Epidermal melanocyte (primary cell): ENCODE measurements at regions not wholly inside any gene's neighbourhood (a gene's known extent, or its start where the extent isn't known, plus 50 kb on each side); places are given as distances from the start of the nearest gene placed in this dataset.

ENCODE experiments used
- DNase-seq: peaks from one replicate; pipeline ENCODE4 v3.0.0; 2011; ENCODE audit warnings: low spot score; ENCODE audit not compliant: insufficient read length

DNA sequence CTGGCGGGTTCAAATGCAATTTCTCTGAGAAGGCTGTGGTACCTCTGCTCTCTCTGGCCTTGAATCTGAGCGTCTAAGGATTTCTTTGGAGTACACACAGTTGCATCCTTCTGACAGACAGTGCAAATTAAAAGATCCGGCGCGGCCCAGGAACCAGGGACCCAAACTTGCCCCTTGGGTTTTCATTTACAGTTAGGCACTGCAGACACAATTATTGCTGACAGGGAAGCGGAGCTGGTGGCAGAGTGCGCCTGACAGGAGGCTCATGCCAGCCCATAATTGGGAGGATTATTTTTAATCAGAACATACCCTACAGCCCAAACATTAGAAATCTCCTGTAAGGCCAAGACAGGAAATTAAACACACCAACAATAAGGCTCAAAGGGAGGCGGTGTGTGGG lies 1023.4 kb upstream of the RBFOX1 start:
- no peak for DNase-seq

- no peak for DNase-seq
Measured at GRCh38 chr16:6308176-6308575, 1024.5 kb upstream of the RBFOX1 start.

GRCh38 chr16:6300523-6300922 lies 1032.1 kb upstream of the RBFOX1 start:
- no peak for DNase-seq

DNA sequence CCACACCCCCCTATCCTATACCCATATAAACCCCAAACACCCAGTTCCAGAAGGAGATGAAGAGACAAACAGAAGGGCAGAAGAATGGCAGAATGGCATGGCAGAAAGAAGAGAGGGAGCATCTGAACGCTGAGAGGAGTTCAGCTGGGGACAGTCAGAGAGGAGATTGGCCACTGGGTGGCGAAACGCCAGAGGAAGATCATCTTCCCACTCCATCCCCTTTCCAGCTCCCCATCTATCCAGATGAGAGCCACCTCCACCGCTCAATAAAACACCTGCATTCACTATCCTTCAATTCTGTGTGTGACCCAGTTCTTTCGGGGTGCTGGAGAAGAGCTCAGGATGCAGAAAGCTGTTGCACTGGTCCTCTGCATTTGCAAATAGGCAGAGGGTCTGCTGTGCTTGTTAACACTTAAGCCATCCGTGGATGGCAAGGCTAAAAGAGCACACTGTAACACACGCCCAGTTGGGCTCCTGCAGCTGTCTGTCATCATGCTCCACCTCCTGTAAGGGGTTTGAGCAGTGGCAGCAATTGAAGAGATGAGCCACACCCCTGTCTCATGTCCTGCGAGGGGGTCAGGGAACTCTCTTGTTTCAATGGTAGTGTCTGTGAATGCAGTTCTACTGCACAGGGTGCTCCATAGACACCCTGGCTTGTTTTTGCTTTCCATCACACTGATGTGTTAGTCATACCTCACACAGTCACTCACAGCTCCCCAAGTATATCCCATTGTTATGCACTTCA lies 1034.8 kb upstream of the RBFOX1 start:
- no peak for DNase-seq

- no peak for DNase-seq
Measured at GRCh38 chr16:6286176-6286575, 1046.5 kb upstream of the RBFOX1 start.

GRCh38 chr16:6284731-6285130 lies 1047.9 kb upstream of the RBFOX1 start:
- DNase-seq, result no peak

DNA sequence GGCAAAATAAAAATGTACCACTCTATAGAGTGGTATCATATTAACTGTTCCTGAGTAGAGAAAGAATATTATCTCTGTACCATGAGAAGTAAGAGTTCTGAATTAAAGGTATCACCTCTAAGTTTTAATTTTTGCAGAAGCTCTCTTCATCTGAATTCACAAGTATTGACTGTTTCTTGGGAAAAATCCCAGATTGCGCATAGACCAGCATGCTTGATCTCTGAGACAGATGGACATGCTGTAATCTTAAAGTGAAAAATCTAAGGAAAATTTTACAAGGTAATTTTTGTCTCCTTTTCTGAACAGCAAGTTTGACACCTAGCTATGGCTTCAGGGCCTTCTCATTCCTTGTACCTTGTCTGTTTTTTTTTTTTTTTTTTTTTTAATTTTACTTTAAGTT lies 1050.7 kb upstream of the RBFOX1 start:
- DNase-seq, result no peak

DNA sequence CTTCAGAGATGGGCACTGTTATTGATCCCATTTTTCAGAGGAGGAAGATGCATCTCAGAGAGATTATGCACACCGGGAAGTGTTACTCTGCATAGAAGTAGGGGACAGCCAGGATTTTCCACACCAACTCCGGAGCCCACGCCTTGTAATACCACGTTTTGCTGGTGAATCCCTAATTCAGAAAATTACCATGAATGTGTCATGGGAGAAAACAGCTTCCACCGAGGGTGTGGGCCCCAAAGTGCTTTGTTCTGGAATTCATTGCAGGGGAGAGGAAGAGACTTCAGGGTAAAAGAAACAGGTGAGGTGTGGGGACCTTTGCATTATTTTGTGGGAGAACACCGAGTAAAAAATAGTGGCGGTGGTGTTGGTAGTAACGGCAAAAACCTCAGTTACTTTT lies 1051.4 kb upstream of the RBFOX1 start:
- DNase-seq, result no peak

GRCh38 chr16:6280055-6280454 lies 1052.6 kb upstream of the RBFOX1 start:
- no peak for DNase-seq

DNA sequence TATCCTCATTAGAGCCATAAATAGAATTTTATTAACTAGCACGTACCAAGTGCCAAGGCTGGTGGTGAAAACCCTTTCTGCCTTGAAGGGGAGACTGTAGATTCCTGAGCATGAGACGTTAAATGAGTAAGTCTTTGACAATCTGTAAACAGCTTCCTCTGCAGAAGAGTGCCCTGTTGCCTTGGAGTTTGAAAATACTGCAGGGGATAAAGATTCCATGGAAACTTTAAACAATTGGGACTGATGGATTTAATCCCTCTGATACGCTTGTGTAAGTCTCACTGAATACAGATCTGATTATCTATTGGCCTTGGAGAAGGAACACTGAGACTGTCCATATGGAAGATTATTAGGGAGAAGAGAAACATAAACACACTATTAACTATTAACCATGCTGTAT lies 1053.4 kb upstream of the RBFOX1 start:
- no peak for DNase-seq

DNA sequence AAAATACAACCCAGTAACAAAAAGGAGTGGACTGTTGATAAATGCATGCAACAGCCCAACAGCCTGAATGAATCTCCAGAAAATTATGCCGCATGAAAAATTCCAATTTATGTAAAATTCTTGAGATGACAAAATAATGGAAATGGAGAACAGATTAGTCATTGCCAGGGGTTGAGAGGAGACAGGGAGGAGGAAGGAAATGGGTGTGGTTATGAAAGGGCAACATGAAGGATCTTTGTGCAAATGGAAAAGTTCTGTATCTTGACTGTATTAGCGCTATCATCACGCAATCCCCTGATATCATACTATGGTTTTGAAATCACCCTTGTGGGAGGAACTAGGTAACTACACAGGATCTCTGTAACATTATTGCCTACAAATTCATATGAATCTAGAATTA lies 1058.3 kb upstream of the RBFOX1 start:
- DNase-seq, result no peak

- no peak for DNase-seq
Measured at GRCh38 chr16:6267682-6268081, 1065.0 kb upstream of the RBFOX1 start.

- DNase-seq, result no peak
Measured at GRCh38 chr16:6266703-6267102, 1065.9 kb upstream of the RBFOX1 start.

- DNase-seq, result no peak
Measured at GRCh38 chr16:6265968-6266367, 1066.7 kb upstream of the RBFOX1 start.

- no peak for DNase-seq
Measured at GRCh38 chr16:6258056-6258455, 1074.6 kb upstream of the RBFOX1 start.

GRCh38 chr16:6252541-6252940 lies 1080.1 kb upstream of the RBFOX1 start:
- no peak for DNase-seq

DNA sequence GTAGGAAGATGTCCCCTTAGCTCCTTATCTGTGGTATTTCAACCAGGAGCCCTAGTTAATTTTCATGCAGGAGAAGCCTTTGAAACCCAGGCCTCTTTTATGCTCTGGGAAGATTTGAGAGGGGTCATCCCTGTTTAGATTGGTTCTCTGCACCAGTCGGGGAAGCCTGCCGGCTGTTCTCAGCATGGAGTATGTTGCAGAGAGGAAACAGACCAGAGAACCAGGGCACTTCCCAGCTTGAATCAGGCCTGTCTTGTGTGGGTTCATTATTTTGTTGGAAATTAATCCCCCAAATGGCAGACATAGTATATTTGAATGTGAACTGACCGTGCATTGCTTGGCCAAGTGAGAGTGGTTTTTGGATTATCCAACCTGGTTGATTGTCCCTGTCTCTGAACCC lies 1082.1 kb upstream of the RBFOX1 start:
- DNase-seq, result no peak

DNA sequence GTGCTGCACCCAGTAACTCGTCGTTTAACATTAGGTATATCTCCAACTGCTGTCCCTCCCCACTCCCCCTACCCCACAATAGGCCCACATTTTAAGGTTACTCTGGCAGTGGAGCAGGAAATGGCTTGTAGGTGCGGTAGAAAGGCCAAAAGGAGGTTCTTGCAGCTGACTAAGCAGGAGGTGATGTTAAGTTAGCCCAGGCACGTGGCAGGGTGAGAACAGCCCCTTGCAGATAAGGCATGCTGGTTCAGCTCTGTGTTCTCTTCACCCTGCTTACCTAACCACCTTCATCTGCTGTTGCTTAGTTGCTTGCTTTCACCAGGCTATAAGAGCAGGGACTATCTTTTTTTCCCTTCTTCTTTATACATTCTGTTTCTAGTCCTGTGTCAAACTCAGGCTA lies 1082.8 kb upstream of the RBFOX1 start:
- no peak for DNase-seq

GRCh38 chr16:6248199-6248598 lies 1084.4 kb upstream of the RBFOX1 start:
- no peak for DNase-seq

- DNase-seq, result no peak
Measured at GRCh38 chr16:6247775-6248174, 1084.9 kb upstream of the RBFOX1 start.

GRCh38 chr16:6247150-6247549 lies 1085.5 kb upstream of the RBFOX1 start:
- no peak for DNase-seq

DNA sequence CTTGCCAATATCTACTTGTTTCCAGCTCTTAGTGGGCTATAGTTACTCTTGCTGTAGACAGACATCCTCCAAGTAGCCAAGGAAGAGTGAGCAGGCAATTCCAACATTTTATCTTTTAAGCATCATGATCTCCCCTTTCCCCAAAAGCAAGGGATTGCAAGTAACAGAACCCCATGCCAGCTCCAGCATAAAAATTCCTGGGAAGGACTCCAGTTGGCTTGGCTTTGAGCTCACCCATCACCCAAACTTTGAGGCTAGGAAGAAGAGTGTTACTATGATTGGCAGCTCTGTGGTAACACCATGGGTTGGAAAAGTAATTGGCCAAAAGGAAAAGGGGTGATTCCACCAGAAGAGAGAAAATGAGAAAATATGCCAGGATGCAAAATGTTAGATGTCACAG lies 1086.4 kb upstream of the RBFOX1 start:
- DNase-seq, result no peak

- no peak for DNase-seq
Measured at GRCh38 chr16:6232056-6232455, 1100.6 kb upstream of the RBFOX1 start.

- DNase-seq, result no peak
Measured at GRCh38 chr16:6231398-6231797, 1101.2 kb upstream of the RBFOX1 start.
